ENCODE measurements at regions not wholly inside any gene's neighbourhood (a gene's known extent, or its start where the extent isn't known, plus 50 kb on each side); places are given as distances from the start of the nearest gene placed in this dataset.
A peak's percentile ranks its signal among the peaks of the same experiment; 100 is the strongest.
"Not testable (repeated sequence)": the region's sequence is repeated elsewhere in the genome, so short reads cannot be mapped to it uniquely, and the experiment has no call there.

DNA sequence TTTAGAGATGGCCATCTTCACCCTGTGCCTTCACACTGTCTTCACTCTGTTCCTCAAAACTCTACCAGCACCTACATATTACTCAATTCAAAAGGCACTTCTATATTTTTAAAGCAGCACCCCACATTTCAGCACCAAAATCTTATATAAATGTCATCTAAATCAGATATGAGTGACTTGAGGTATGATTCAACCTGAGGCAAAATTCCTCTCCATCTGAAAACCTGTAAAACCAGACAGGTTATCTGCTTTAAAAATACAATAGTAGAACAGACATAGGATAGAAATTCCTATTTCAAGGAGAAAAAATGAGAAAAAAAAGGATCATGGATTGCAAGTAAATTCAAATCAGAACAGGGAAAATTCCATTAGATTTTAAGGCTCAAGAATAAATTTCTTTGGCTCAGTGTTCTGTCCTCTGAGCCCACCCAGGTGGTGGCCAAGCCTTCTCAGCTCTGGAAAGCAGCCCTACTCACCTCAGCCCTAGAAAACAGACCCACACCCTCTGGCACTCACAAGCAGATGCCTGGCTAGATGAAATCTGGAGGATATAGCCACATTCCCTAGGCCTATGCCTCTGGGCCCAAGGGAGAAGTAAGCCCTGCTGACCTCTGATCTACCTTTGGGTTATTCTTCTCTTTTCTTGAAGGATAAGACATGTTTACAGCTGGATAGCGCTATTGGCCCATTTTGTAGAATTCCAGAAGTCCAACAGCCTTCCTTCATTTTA is 211.1 kb upstream of the XIST start:
- DNase-seq = no peak

DNA sequence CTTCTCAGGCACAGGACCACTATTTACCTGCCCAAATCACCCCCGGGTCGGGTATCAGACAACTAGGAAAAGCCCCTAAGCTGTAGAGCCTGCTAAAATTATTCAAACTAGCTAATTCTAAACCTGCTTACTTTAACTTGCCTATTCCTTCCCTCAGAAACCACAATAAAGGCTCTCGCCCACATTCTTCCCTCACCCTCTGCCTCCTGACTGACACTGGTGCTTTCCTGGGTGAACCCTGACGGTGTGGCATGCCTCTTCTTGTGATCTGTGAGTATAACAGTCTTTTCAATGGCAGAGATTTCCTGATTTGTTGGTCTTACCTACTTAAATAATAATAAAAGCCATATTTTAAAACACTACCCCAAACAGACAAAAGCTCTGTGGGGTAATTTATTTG is 209.4 kb upstream of the XIST start:
- DNase-seq = no peak

DNA sequence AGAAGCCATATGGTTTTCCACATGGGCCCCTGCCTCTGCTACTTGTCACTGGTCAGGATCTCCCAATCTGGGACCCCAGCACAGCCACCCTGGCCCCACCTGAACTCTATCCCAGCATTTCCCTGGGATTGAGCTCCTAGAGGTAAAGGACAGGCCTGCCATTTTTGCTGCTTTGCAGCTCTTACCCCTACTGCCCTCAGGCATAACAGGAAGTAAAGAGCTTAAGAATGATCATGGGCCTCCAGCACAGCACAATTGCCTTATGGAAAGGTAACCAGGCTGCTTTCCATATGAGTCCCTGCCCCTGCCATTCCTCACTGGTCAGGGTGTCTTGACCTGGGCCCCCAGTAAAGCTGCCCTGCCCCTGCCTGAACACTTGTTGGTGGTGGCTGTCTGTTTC is 196.6 kb upstream of the XIST start:
- DNase-seq = no peak

DNA sequence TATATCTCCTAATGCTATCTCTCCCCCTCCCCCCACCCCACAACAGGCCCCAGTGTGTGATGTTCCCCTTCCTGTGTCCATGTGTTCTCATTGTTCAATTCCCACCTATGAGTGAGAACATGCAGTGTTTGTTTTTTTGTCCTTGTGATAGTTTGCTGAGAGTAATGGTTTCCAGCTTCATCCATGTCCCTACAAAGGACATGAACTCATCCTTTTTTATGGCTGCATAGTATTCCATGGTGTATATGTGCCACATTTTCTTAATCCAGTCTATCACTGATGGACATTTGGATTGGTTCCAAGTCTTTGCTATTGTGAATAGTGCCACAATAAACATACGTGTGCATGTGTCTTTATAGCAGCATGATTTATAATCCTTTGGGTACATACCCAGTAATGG is 181.6 kb upstream of the XIST start:
- DNase-seq = not testable (repeated sequence)

DNA sequence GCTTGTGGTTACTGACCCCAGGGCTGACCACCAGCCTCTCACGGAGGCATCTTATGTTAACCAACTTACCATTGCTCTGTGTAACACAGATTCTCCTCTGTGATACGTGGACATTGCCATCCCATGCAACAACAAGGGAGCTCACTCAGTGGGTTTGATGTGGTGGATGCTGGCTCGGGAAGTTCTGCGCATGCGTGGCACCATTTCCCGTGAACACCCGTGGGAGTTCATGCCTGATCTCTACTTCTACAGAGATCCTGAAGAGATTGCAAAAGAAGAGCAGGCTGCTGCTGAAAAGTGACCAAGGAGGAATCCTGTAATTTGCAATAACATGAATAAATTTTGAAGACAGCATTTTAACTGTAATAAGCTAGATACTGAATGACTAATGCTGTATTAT is 179.0 kb upstream of the XIST start:
- not testable (repeated sequence) for DNase-seq

DNA sequence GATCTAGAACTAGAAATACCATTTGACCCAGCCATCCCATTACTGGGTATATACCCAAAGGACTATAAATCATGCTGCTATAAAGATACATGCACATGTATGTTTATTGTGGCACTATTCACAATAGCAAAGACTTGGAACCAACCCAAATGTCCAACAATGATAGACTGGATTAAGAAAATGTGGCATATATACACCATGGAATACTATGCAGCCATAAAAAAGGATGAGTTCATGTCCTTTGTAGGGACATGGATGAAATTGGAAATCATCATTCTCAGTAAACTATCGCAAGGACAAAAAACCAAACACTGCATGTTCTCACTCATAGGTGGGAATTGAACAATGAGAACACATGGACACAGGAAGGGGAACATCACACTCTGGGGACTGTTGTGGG is 178.3 kb upstream of the XIST start:
- not testable (repeated sequence) for DNase-seq

DNA sequence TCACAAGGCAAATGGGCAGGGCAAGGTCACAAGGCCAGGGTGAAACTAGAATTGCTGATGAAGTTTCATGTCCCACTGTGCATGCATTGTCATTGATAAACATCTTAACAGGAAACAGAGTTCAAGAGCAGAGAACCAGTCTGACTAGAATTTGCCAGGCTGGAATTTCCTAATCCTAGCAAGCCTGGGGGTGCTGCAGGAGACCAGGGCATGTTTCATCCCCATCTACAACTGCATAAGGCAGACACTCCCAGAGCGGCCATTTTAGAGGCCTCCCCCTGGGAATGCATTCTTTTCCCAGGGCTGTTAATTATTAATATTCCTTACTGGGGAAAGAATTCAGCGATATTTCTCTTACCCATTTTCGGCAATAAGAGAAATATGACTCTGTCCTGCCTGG is 172.6 kb upstream of the XIST start:
- not testable (repeated sequence) for DNase-seq

DNA sequence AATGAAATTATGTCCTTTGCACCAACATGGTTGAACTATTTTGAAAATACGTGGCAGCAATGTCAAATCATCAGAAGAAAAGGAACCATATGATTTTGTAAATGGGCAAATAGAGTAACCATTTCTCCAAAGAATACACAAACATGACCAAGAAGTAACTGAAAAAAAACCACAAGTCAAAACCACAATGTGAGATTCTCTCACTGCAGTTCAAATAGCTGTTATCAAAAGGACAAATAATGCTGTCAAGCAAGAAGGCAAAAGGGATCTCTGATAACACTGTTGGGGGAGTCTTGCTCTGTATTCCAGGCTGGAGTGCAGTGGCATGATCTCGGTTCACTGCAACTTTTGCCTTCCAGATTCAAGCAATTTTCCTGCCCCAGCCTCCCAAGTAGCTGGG is 170.7 kb upstream of the XIST start:
- no peak for DNase-seq

DNA sequence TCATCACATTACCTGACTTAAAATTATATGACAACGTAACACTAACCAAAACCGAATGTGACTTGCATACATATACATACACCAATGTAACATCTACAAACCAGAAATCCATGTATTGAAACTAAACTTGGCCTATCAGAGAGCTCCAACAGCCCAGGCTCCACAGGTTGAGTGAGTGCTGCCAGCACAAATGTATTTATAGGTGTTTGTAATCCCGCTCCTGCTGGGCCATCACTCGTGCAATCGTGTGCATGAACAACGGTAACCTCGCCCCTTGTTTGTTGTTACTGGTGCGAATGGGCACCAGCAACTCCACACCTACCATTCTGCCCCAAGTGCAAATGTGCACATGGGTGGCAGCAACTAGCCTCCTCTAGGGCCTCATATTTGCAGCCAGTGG is 165.7 kb upstream of the XIST start:
- no peak for DNase-seq

DNA sequence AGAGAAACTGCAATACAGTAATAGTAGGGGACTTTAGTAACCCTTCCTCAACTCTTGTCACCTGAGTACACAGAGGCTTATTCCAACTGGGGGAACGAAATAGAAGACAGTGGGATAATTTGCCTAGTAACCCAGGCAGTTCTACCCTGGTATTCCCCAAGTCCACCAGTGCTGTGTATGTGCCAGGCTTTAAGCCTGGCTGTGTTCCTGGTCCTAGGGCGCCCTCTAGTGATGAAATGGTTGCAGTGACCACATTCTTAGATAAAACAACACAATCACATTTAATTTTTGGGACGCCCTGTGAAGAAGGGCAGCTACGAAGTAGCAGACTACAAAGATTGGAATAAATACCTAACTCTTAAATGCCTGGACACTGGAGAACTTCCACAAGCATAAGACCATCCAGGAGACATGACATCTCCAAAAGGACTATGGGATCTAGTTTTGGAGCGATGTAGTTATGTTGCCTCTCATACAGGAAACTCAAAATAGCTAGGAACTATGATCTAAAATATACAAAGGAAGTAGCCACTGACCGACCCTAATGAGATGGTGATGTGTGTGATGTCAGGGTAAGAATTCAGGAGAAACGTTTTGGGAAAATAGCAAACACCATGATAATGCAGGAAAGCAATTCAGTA is 163.0 kb upstream of the XIST start:
- peak; percentile 68 to 70 for DNase-seq

DNA sequence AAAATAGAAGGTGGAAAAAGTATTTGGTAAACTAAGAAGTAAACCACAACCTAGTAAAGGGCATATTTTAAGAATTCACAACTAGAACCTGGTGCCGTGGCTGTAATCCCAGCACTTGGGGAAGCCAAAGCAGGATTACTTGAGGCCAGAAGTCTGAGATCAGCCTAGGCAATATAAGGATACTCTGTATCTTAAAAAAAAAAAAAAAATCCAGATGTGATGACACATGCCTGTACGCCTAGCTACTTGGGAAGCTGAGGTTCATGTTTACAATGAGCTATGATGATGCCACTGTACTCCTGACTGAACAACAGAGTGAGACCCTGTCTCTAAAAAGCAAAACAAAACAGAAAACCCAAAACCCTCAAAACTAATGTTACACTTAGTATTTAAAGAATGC is 156.5 kb upstream of the XIST start:
- no peak for DNase-seq

DNA sequence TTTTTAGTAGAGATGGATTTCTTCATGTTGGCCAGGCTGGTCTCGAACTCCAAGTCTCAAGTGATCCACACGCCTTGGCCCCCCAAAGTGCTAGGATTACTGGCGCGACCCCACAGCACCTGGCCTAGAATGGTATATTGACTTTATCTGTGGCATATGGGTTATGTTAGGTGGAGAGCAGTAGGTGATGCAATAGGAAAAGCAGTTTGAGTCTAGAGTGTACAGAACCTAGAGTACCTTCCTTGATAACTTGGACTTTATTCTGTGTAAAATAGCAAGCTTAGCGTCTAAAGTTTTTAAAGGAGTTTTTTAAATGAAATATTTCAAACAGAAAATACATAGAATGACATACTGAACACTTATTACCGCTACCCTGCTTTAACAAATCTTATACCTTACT is 139.5 kb upstream of the XIST start:
- no peak for DNase-seq

DNA sequence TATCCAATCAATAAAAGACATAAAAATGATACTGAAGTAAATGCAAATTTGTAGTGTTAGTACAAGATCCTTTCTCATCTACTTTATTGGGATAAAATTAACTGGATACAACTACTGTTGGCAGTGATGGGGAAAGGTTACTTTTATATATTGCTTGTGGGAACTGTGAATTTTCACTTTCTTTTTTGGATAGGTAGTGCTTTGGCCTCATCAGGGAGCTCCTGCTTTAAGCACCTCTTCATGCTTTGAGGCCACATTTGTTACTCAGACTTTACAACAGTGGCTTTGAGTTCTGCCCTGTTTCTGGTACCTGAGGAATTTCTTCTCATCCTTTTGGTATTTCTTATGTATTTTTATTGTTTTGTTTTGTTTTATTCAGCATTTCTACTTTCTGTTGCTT is 134.7 kb upstream of the XIST start:
- no peak for DNase-seq

DNA sequence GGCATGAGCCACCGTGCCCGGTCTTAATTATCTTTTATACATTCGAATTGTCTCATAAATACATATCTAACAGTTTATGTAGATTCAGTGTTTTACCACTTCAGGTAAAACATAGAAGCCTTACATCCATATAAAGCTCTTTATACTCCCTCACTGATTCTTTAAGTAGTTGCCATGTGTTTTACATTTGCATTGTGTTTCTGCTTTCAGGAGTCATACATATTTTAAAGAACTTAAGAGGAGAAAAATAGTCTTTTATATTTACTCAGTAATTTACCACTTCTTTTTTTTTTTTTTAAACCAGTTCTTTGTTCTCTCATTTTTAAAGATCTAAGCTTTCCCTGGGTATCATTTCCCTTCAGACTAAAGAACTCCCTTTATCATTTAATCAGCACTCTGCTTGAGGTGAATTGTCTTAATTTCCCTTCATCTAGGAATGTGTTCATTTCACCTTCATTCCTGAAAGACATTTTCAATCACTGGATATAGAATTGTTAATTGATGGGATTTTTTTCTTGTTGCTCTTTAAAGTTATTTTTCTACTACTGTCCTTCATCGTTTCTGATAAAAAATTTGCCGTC is 127.1 kb upstream of the XIST start:
- no peak for DNase-seq

DNA sequence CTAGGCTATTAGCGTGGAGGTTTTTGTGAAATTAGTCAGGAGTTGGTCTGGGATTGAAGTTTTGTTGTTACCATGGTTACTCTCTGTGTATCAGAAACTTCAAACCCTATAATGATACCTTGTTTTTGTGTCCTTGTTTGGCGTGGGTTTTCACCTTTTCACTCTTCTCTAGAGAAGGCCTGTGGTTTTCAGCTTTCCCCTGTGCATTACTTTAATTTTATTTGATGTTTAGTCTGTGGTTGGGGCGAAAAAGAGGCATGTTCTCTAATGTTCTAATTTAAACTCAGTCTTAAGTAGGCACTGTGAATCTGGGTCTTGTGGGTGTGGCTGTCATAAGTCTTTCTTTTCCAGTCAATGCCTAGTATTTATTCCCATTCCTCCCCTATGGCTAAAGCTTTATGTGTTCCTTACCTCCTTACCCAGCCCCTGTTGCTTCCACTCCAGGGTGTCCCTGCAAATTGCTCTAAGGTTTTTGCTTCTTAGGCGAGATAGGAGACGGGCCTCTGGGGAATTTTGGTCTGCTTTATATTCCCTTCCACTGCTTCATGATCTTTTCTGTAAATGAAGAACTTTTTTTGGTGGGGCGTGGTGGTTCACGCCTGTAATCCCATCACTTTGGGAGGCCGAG is 125.1 kb upstream of the XIST start:
- no peak for DNase-seq

DNA sequence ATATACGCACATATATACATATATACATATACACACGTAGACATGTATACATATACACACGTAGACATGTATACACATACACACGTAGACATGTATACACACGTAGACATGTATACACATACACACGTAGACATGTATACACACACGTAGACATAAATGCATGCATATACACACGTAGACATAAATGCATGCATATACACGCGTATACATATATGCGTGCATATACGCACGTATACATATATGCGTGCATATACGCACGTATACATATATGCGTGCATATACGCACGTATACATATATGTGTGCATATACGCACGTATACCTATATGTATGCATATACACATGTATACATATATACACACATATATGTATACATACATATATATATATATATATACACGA is 114.9 kb upstream of the XIST start:
- DNase-seq = not testable (repeated sequence)

DNA sequence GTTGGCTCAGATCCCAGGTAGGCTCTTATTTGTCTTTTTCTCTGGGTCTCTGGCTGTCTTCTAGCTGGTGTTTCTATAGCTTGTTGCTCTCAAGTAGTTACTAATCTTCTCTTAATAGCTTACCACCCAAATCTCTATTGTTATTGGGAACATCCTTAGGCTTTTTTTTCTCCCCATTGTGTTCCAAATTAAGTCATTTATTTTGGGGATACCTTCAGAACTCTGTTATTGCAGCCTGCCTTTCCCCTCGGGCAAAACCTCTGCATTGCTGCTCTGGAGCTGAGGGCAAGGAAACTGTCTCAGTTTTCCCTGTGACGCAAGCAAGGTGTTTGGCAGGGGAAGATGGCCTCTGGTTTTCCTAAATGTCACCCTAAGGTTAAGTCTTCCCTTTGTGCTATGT is 113.3 kb upstream of the XIST start:
- DNase-seq = no peak

DNA sequence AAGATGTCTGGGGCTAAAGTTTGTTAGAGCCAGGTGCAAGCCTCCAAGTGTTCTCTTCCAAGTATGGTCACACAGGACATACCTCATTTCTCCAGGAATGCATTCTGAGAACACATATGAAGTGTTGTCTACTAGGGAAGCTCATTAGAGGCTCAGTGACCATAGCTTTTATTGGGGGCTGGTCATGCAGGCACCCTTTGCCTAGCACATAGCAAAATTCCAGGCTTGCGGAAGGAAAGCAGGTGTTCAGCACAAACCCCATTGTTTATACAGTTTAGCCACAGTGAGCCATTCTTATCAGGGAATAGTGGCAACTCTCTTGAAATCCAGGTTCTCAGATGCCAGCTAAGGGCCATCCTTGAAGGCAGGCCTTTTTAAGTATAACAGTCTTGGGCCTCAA is 112.1 kb upstream of the XIST start:
- DNase-seq = no peak

DNA sequence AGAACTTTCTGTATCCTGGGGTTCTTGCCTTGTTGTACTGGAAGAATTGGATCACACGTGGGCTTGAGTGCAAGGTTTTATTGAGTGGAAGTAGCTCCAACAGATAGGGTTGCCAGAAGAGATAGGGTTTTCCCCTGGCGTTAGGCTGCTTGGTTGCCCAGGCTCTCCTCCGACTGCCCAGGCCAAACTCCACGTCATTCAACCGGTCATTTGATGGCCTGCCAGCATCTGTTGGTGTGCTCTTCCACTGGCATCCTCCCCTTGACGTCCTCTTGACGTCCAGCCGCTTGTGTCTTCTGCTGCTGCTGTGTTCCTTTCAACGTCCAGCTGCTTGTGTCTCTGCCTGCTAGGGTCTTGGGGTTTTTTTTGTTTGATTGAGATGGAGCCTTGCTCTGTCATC is 111.2 kb upstream of the XIST start:
- DNase-seq = no peak

DNA sequence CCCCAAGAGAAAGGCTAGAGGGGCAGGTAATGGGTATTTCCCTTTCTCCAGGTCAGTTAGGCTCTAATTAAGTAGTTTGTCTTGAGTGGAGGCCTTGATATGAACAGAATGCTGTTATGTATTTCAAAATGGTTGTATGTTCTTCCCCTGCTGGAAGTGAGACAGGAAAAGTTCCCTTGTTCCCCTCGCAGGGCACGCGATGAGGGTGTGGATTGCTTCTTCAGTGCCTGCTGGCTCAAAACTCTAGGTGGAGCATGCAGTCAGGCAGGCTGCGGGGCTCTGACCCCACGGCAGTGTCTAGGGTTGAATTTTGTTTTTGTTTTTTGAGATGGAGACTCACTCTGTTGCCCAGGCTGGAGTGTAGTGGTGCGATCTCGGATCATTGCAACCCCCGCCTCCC is 110.4 kb upstream of the XIST start:
- DNase-seq = no peak

DNA sequence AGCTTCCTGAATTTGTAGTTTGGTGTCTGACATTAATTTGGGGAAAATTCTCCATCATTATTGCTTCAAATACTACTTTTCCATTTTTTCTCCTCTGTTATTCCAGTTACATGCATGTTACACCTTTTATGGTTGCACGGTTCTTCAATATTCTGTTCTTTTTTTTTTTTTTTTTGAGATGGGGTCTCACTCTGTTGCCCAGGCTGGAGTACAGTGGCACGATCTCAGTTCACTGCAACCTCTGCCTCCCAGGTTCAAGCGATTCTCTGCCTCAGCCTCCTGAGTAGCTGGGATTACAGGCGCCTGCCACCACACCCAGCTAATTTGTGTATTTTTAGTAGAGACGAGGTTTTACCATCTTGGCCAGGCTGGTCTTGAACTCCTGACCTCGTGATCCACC is 109.4 kb upstream of the XIST start:
- not testable (repeated sequence) for DNase-seq

DNA sequence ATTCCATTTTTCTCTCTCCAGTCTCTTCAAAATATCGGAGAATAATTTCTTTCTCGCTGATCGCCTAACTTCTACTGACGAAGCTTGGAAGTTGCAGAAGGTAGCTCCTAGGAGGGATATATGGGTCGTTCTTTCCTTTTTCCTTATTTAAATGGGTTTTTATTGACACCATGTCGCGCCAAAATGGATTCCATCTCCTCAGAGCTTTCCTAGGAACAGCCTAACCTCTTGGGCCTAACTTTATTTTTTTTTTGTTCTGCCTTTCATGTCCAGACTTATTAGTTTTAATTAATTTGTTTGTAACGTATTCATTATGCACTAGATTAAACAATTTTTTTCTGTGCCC is 92.0 kb upstream of the XIST start:
- no peak for DNase-seq

DNA sequence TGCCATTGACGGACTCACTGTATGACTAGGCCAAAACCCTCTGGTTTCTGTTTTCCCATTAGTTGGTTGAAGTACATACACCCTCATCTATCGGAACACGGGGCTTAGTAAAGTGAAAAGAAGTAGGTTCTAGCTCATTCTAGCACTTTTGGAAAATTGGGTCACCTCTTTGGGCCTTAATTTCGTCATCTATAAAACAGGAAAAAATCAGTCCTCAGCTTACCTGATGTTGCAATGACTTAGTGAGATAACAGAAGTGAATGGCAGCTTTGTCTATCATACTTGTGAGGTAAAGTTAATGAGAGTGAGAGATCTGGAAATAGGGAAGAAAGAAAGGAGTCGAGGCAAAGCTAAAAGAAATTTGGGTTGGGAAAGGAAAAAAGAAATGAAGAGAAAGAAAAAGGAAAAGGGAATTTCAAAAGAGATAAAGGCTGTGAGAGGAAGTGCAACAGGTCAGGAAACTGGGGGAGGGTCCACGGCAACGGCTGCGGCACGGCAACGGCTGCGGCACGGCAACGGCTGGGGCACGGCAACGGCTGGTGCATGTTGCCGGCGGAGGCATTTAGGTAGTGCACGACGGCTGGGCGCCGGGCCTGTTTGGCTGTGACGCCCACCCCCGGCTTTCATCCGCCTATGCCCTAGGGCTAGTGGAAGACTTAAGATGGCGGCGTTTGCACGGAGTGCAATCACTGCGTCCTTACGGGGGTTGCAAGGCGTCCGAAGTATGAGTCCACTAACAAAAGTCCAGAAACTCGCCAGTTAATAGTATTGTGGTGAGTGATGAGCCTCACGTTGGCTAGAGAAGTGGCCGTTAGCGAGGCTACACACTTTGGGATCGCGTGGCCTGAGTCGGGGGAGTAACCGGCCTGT is 91.4 kb upstream of the XIST start:
- peak; percentile 91 to 96 for DNase-seq

Data from activated T-cell treated with anti-CD3 and anti-CD28 coated beads, Interleukin-2, amount 50 U/mL, for 48 hours (primary cell).